GM04503 (cell line): ENCODE measurements at regions not wholly inside any gene's neighbourhood (a gene's known extent, or its start where the extent isn't known, plus 50 kb on each side); places are given as distances from the start of the nearest gene placed in this dataset.
"Not testable (repeated sequence)": the region's sequence is repeated elsewhere in the genome, so short reads cannot be mapped to it uniquely, and the experiment has no call there.

ENCODE experiments used
- DNase-seq: peaks from one replicate; pipeline ENCODE4 v3.0.0-alpha.2; 2012; ENCODE audit warnings: low read depth

- DNase-seq, result not testable (repeated sequence)
Measured at GRCh38 chr6:82816243-82816642, 249.4 kb downstream of the UBE3D start.

GRCh38 chr6:82818727-82819126 is 246.9 kb downstream of the UBE3D start:
- peak; percentile 19 for DNase-seq

- no peak for DNase-seq
Measured at GRCh38 chr6:82823361-82823760, 242.3 kb downstream of the UBE3D start.

GRCh38 chr6:82832811-82833210 is 232.8 kb downstream of the UBE3D start:
- no peak for DNase-seq

- no peak for DNase-seq
Measured at GRCh38 chr6:82833481-82833880, 232.2 kb downstream of the UBE3D start.

GRCh38 chr6:82836022-82836575 is 229.5 kb downstream of the UBE3D start:
- no peak for DNase-seq

- no peak for DNase-seq
Measured at GRCh38 chr6:82840571-82840970, 225.1 kb downstream of the UBE3D start.

GRCh38 chr6:82841309-82841708 is 224.3 kb downstream of the UBE3D start:
- DNase-seq, result no peak
